ENCODE measurements at regions not wholly inside any gene's neighbourhood (a gene's known extent, or its start where the extent isn't known, plus 50 kb on each side); places are given as distances from the start of the nearest gene placed in this dataset.

- H3K27me3 ChIP-seq (ENCODE audit: insufficient read depth, low read length): peaks cover 58% of the 10 kb centered on the region
- no peak overlapping the region for H3K4me3 ChIP-seq (ENCODE audit: low read depth, low read length)
- H2AFZ ChIP-seq (ENCODE audit: low read length, unreplicated experiment): no peak overlapping the region
- H3K79me2 ChIP-seq (ENCODE audit: control insufficient read depth, insufficient read depth, low read length, unreplicated experiment): no peaks in the 10 kb centered on the region
- H3K4me1 ChIP-seq (ENCODE audit: control insufficient read depth, insufficient read depth, low read length, unreplicated experiment): no peaks in the 10 kb centered on the region
- no peak overlapping the region for H3K27ac ChIP-seq (ENCODE audit: low read depth, low read length)
- H3K36me3 ChIP-seq (ENCODE audit: insufficient read depth, low read length): no peaks in the 10 kb centered on the region
Observed at GRCh38 chr3:11949351-11949750, 54.8 kb upstream of the SYN2 start.

GRCh38 chr3:11950576-11950975 lies 53.6 kb upstream of the SYN2 start:
- peaks cover 66% of the 10 kb centered on the region for H3K27me3 ChIP-seq (ENCODE audit: insufficient read depth, low read length)

DNA sequence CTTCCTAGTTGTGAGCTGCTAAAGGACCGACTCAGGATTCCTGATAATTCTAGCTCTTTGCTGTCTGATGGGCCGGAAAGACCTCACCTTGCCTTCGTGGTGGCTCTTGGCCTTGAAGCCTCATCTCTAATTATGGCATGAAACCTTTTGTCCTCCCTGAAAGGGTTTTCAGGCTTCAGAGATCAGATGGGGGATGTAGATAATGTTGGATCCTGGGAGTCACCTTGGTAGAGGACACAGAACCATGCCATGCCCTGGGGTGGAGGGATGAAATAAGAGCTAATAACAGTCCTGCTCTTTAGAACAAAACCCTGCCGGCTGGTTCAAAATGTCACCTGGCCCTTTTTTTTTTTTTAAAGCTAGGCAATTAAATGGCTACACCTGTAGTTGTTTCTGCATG lies 50.8 kb upstream of the SYN2 start:
- Histone ChIP-seq H3K27me3 (ENCODE audit: insufficient read depth, low read length) (peaks cover 72% of the 10 kb centered on the region), H3K27ac (ENCODE audit: low read depth, low read length) (no peak overlapping the region), H3K79me2 (ENCODE audit: control insufficient read depth, insufficient read depth, low read length, unreplicated experiment) (no peaks in the 10 kb centered on the region)

More at GRCh38 chr3:11950576-11950975, 53.6 kb upstream of the SYN2 start:
- Histone ChIP-seq H3K27ac (ENCODE audit: low read depth, low read length) (no peak overlapping the region), H3K36me3 (ENCODE audit: insufficient read depth, low read length) (no peaks in the 10 kb centered on the region), H3K4me3 (ENCODE audit: low read depth, low read length) (no peak overlapping the region), H2AFZ (ENCODE audit: low read length, unreplicated experiment) (no peak overlapping the region), H3K4me1 (ENCODE audit: control insufficient read depth, insufficient read depth, low read length, unreplicated experiment) (no peaks in the 10 kb centered on the region), H3K79me2 (ENCODE audit: control insufficient read depth, insufficient read depth, low read length, unreplicated experiment) (no peaks in the 10 kb centered on the region)

GRCh38 chr3:11953778-11954177 lies 50.4 kb upstream of the SYN2 start:
- Histone ChIP-seq H2AFZ (ENCODE audit: low read length, unreplicated experiment) (no peak overlapping the region), H3K27ac (ENCODE audit: low read depth, low read length) (no peak overlapping the region), H3K79me2 (ENCODE audit: control insufficient read depth, insufficient read depth, low read length, unreplicated experiment) (no peaks in the 10 kb centered on the region), H3K4me1 (ENCODE audit: control insufficient read depth, insufficient read depth, low read length, unreplicated experiment) (no peaks in the 10 kb centered on the region), H3K27me3 (ENCODE audit: insufficient read depth, low read length) (peaks cover 72% of the 10 kb centered on the region), H3K36me3 (ENCODE audit: insufficient read depth, low read length) (no peaks in the 10 kb centered on the region), H3K4me3 (ENCODE audit: low read depth, low read length) (no peak overlapping the region)

More for the DNA sequence above, 50.8 kb upstream of the SYN2 start:
- Histone ChIP-seq H2AFZ (ENCODE audit: low read length, unreplicated experiment) (no peak overlapping the region), H3K4me1 (ENCODE audit: control insufficient read depth, insufficient read depth, low read length, unreplicated experiment) (no peaks in the 10 kb centered on the region), H3K4me3 (ENCODE audit: low read depth, low read length) (no peak overlapping the region), H3K36me3 (ENCODE audit: insufficient read depth, low read length) (no peaks in the 10 kb centered on the region)

DNA sequence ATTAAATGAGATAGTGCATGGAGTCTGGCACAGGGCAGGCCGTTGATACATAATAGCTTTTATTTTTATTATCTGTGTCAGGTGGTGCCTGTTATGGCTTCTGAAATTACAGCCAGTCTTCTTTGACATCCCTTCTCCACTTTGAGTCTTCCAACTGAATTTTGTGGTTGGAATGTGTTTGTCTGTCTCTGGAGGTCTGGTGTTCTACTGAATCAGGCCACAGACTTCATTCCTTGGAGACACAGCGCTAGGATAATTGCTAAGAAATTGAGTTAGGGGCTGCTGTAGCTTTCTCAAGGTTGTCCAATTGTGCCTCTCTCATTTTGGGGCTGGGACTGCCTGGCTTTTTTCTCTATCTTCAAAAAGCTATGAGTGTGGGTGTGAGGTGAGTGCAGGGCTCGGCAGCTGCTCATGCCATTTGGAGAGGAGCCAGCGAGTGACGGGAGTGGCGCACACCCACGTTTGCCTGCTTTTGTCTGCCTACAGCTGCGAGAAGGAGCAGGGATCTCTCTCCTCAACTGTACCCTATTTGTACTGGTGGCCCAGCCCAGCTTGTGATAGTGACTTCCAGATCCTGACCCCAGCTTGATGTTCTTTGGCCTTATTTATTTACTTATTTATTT lies 49.8 kb upstream of the SYN2 start:
- Histone ChIP-seq H2AFZ (ENCODE audit: low read length, unreplicated experiment) (no peak overlapping the region), H3K27ac (ENCODE audit: low read depth, low read length) (no peak overlapping the region)

More for the DNA sequence above, 49.8 kb upstream of the SYN2 start:
- no peaks in the 10 kb centered on the region for H3K4me1 ChIP-seq (ENCODE audit: control insufficient read depth, insufficient read depth, low read length, unreplicated experiment)
- H3K36me3 ChIP-seq (ENCODE audit: insufficient read depth, low read length): no peaks in the 10 kb centered on the region
- H3K79me2 ChIP-seq (ENCODE audit: control insufficient read depth, insufficient read depth, low read length, unreplicated experiment): no peaks in the 10 kb centered on the region
- no peak overlapping the region for H3K4me3 ChIP-seq (ENCODE audit: low read depth, low read length)
- peaks cover 67% of the 10 kb centered on the region for H3K27me3 ChIP-seq (ENCODE audit: insufficient read depth, low read length)
